Fibroblast of pulmonary artery (primary cell): ENCODE measurements at regions not wholly inside any gene's neighbourhood (a gene's known extent, or its start where the extent isn't known, plus 50 kb on each side); places are given as distances from the start of the nearest gene placed in this dataset.

Source experiments
- DNase-seq: peaks from one replicate; pipeline ENCODE4 v3.0.0-alpha.2; 2010; ENCODE audit warnings: low read depth
- H3K4me3 ChIP-seq: replicated peaks from 2 replicates; pipeline ENCODE4 v1.5.1; 2011; ENCODE audit warnings: low read depth, mild to moderate bottlenecking, control low read depth, low read length, moderate library complexity
- TF ChIP-seq, protein P1 (sequence below): IDR thresholded peaks from 2 replicates; pipeline ENCODE4 v1.5.1; 2011; ENCODE audit warnings: mild to moderate bottlenecking, control low read depth, low read length, inconsistent platforms; ENCODE audit errors: missing control alignments

DNA sequence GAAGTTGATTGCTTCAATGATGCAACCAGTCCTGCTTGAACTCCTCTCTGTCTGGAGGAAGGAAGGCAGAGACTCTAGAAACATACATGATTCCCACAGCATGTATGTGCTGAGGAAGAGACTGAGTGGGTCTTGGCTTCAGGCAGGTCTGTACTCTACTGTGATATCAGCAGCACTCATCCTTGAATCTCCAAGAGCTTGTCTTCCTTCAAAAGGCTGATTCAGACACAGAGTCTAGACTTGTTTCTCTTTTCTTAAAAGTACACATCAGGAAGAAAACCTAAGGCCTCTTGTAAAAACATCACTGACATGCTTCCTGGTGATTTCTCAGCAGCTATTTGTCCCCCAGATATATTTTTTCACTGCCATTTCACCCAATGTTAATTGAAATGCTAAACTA, 155.7 kb upstream of the HEY2 start:
- DNase-seq = no peak
- H3K4me3 ChIP-seq = no peak overlapping the region
- TF ChIP-seq, protein P1, sequence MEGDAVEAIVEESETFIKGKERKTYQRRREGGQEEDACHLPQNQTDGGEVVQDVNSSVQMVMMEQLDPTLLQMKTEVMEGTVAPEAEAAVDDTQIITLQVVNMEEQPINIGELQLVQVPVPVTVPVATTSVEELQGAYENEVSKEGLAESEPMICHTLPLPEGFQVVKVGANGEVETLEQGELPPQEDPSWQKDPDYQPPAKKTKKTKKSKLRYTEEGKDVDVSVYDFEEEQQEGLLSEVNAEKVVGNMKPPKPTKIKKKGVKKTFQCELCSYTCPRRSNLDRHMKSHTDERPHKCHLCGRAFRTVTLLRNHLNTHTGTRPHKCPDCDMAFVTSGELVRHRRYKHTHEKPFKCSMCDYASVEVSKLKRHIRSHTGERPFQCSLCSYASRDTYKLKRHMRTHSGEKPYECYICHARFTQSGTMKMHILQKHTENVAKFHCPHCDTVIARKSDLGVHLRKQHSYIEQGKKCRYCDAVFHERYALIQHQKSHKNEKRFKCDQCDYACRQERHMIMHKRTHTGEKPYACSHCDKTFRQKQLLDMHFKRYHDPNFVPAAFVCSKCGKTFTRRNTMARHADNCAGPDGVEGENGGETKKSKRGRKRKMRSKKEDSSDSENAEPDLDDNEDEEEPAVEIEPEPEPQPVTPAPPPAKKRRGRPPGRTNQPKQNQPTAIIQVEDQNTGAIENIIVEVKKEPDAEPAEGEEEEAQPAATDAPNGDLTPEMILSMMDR = no peak

DNA sequence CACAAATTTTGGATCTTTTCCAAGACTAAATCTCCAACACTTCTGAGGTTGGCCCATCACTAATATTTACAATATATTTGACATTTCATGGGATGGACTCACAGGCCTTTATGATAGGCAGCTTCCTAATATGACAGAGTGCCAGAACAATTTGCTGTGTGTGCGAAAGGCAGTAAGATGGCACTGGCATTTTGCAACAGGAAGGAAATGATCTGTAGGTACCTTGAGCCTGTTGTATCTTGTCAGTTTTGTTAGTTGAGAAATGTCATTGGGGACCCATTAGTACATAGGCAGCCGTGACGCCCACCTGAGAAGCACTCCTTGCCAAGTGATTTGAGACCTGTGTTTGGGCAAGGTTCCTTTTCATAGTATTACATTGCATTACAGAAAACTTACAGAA, 153.4 kb upstream of the HEY2 start:
- DNase-seq = no peak
- TF ChIP-seq, protein P1 = no peak
- no peak overlapping the region for H3K4me3 ChIP-seq

DNA sequence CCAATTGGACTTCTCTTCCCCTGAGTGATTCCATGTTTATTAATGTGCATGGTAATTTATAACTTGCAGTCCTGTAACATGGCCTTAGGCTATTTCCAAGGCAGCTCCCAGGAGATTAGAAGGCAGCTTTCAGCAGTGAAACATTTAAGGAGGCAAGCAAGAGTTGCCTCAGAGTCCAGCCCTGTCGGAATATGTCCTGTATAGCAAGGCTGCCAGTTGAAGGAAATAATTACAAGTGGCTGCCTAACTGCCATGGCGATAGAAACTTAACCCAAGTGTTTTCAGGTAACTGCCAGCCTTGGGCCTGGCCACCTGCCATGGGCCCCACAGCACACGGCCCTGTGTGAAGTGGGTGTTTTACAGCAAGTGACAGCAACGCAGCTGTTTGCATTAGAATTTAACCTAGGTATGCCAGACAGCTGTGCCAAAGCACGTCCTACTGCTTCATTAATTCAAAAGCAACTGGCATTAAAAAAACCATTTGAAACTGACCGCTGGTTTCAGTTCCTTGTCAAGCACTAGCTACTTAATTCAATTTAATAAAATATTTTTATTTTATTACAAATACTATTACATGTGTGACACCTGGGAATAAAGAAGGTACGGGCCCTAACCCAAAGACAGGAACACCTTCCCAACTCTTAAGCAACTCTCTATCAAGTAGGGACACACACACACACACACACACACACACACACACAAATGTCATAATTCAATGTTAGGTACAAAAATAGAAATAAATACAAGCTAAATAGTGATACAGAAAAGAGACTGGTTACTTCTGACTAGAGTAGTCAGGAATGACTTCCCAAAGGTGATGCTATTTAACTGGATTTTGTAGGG, 151.8 kb upstream of the HEY2 start:
- no peak overlapping the region for H3K4me3 ChIP-seq
- no peak for DNase-seq
- TF ChIP-seq, protein P1 = no peak

DNA sequence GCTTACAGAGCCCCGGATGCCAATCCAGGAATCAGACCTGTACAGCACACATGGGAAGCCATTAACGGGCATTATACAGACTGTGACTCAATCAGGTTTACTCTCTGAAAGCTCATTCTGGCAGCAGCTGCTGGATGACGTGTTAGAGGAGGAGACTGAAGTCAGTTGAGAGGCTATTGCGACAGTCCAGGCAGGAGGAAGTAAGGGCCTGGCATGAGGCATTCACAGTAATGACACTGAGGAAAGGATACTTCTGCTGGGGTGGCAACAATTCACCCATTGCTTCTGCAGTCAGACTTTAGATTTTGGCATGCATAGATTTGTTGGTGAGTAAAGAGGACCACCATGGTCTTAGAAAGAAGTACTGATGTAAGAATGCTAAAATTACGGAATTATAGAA, 151.0 kb upstream of the HEY2 start:
- H3K4me3 ChIP-seq = no peak overlapping the region
- peak; percentile 85 for DNase-seq
- TF ChIP-seq, protein P1 = no peak

DNA sequence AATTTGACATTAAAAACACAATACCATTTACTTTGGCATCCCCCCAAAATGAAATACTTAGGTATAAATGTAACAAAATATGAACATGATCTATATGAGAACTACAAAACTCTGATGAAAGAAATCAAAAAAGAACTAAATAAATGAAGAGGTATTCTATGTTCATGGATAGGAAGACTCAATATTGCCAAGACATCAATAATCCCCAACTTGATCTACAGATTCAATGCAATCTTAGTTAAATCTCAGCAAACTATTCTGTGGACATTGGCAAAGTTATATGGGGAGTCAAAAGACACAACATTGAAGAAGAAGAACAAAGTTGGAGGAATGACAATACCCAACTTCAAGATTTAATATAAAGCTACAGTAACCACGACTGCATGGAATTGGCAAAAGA, 145.2 kb upstream of the HEY2 start:
- TF ChIP-seq, protein P1 = no peak
- H3K4me3 ChIP-seq = no peak overlapping the region
- DNase-seq = no peak

DNA sequence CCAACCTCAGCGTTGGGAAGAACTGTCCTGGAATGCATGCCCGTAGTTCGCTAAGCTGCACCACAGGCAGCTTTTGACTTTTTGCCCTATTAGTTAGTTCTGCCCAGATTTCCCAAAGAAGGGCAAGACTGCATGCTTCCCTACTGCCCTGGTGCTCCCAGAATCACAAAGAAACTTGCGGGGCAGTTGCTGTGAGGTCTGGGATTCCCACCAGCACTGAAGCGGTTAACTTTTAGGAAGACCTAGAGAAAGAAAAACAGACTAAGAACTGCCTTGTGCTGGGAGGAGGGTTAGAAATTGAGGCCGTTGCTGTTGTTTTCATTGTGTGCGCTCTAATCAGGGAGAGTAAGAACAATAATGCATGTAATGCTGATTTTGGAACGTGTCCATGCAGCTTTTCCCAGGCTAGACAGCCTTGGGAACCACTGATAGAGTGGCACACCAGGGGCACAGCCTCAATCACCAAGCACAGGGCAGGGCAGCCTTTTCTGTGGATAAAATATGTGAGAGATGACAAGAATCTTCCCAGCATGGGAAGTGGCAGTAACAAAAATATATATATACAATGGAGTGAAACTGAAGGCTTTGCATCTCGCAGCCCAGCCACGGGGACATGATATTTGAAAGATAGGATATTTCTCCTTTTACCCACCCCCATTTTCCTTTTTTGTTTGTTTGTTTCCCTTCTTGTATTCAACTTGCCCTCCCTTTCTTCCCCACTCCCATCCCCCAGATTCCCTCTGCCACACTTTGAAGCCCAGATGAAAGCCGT, 137.7 kb upstream of the HEY2 start:
- TF ChIP-seq, protein P1 = no peak
- H3K4me3 ChIP-seq = peak overlapping the region; percentile 23
- peak; percentile 83 for DNase-seq
